ENCODE measurements at regions not wholly inside any gene's neighbourhood (a gene's known extent, or its start where the extent isn't known, plus 50 kb on each side); places are given as distances from the start of the nearest gene placed in this dataset.

GRCh38 chr6:117145940-117146339 lies 119.4 kb upstream of the VGLL2 start:
- Histone ChIP-seq H4K20me1 (ENCODE audit: control insufficient read depth, insufficient read depth, low read depth, low read length) (no peaks in the 10 kb centered on the region), H3K4me3 (ENCODE audit: low read length) (no peak overlapping the region), H3K79me2 (ENCODE audit: control insufficient read depth, low read length) (no peaks in the 10 kb centered on the region), H3K4me1 (ENCODE audit: control insufficient read depth, low read length) (no peaks in the 10 kb centered on the region), H3K27me3 (ENCODE audit: control insufficient read depth, low read length) (no peaks in the 10 kb centered on the region), H3K36me3 (ENCODE audit: control insufficient read depth, low read length) (no peaks in the 10 kb centered on the region), H3K27ac (ENCODE audit: low read depth, low read length) (no peak overlapping the region), H3F3A (ENCODE audit: control insufficient read depth, insufficient read depth) (no peaks in the 10 kb centered on the region), H3K9me2 (replicated peaks; ENCODE audit: control insufficient read depth, low read length) (no peaks in the 10 kb centered on the region), H3K9me3 (ENCODE audit: control insufficient read depth, insufficient read depth, low read length) (no peaks in the 10 kb centered on the region; the same call in 1 of the 2 replicates), H3K4me2 (ENCODE audit: low read length) (no peak overlapping the region)
- TF ChIP-seq, protein P1, sequence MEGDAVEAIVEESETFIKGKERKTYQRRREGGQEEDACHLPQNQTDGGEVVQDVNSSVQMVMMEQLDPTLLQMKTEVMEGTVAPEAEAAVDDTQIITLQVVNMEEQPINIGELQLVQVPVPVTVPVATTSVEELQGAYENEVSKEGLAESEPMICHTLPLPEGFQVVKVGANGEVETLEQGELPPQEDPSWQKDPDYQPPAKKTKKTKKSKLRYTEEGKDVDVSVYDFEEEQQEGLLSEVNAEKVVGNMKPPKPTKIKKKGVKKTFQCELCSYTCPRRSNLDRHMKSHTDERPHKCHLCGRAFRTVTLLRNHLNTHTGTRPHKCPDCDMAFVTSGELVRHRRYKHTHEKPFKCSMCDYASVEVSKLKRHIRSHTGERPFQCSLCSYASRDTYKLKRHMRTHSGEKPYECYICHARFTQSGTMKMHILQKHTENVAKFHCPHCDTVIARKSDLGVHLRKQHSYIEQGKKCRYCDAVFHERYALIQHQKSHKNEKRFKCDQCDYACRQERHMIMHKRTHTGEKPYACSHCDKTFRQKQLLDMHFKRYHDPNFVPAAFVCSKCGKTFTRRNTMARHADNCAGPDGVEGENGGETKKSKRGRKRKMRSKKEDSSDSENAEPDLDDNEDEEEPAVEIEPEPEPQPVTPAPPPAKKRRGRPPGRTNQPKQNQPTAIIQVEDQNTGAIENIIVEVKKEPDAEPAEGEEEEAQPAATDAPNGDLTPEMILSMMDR (IDR thresholded peaks at IDR 0.05; ENCODE audit: low read depth, low read length, poor library complexity, severe bottlenecking): no peak
- no peak for TF ChIP-seq EZH2phosphoT487 (IDR thresholded peaks at IDR 0.05; ENCODE audit: borderline replicate concordance, low read length)

DNA sequence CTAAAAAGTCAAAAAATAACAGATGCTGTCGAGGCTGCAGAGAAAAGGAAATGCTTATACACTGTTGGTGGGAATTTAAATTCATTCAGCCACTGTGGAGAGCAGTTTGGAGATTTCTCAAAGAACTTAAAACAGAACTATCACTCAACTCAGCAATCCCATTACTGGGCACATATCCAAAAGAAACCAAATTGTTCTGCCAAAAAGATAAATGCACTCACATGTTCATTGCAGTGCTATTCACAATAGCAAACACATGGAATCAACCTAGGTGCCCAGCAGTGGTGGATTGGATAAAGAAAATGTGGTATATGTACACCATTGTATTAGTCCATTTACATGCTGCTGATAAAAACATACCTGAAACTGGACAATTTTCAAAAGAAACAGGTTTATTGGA lies 116.0 kb upstream of the VGLL2 start:
- Histone ChIP-seq H3K9me3 (ENCODE audit: control insufficient read depth, insufficient read depth, low read length) (no peaks in the 10 kb centered on the region; the same call in 1 of the 2 replicates), H4K20me1 (ENCODE audit: control insufficient read depth, insufficient read depth, low read depth, low read length) (no peaks in the 10 kb centered on the region)

DNA sequence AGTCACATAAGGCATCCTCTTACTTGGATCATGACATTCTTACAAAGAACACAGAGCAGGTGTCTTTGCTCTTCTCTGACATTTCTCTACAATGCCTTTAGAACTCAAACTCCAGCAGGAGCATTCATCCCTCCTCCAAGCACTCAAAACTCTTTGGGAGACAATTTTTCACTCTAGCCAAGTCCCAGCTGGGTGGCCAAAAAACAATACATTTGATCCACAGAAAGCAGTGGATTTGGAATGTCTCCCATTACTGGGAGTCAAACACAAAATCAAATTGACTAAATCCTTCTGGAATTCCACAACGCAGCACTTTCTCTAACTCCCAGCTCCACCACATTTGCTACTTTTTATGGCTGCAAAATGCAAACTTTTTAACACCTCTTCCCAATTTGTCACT lies 108.6 kb upstream of the VGLL2 start:
- H3K4me3 ChIP-seq (ENCODE audit: low read length): no peak overlapping the region
- H3K9me3 ChIP-seq (ENCODE audit: control insufficient read depth, insufficient read depth, low read length): no peaks in the 10 kb centered on the region
- no peaks in the 10 kb centered on the region for H3K4me1 ChIP-seq (ENCODE audit: control insufficient read depth, low read length)

More for the DNA sequence above, 116.0 kb upstream of the VGLL2 start:
- H3K36me3 ChIP-seq (ENCODE audit: control insufficient read depth, low read length): no peaks in the 10 kb centered on the region
- no peaks in the 10 kb centered on the region for H3K79me2 ChIP-seq (ENCODE audit: control insufficient read depth, low read length)
- H3K4me3 ChIP-seq (ENCODE audit: low read length): no peak overlapping the region
- TF ChIP-seq, protein P1 (IDR thresholded peaks at IDR 0.05; ENCODE audit: low read depth, low read length, poor library complexity, severe bottlenecking): no peak
- TF ChIP-seq EZH2phosphoT487 (IDR thresholded peaks at IDR 0.05; ENCODE audit: borderline replicate concordance, low read length): no peak
- H3K27me3 ChIP-seq (ENCODE audit: control insufficient read depth, low read length): no peaks in the 10 kb centered on the region
- no peaks in the 10 kb centered on the region for H3K4me1 ChIP-seq (ENCODE audit: control insufficient read depth, low read length)
- no peaks in the 10 kb centered on the region for H3F3A ChIP-seq (ENCODE audit: control insufficient read depth, insufficient read depth)
- H3K27ac ChIP-seq (ENCODE audit: low read depth, low read length): no peak overlapping the region
- no peaks in the 10 kb centered on the region for H3K9me2 ChIP-seq (replicated peaks; ENCODE audit: control insufficient read depth, low read length)
- H3K4me2 ChIP-seq (ENCODE audit: low read length): no peak overlapping the region

More for the DNA sequence above, 108.6 kb upstream of the VGLL2 start:
- no peaks in the 10 kb centered on the region for H4K20me1 ChIP-seq (ENCODE audit: control insufficient read depth, insufficient read depth, low read depth, low read length)
- H3K4me2 ChIP-seq (ENCODE audit: low read length): no peak overlapping the region
- H3K36me3 ChIP-seq (ENCODE audit: control insufficient read depth, low read length): no peaks in the 10 kb centered on the region
- H3F3A ChIP-seq (ENCODE audit: control insufficient read depth, insufficient read depth): no peaks in the 10 kb centered on the region
- H3K9me2 ChIP-seq (replicated peaks; ENCODE audit: control insufficient read depth, low read length): no peaks in the 10 kb centered on the region
- TF ChIP-seq, protein P1 (IDR thresholded peaks at IDR 0.05; ENCODE audit: low read depth, low read length, poor library complexity, severe bottlenecking): no peak
- no peak for TF ChIP-seq EZH2phosphoT487 (IDR thresholded peaks at IDR 0.05; ENCODE audit: borderline replicate concordance, low read length)
- no peaks in the 10 kb centered on the region for H3K27me3 ChIP-seq (ENCODE audit: control insufficient read depth, low read length)
- H3K79me2 ChIP-seq (ENCODE audit: control insufficient read depth, low read length): no peaks in the 10 kb centered on the region
- H3K27ac ChIP-seq (ENCODE audit: low read depth, low read length): no peak overlapping the region
